ENCODE measurements at regions not wholly inside any gene's neighbourhood (a gene's known extent, or its start where the extent isn't known, plus 50 kb on each side); places are given as distances from the start of the nearest gene placed in this dataset.

- TF ChIP-seq FOXA2 (IDR thresholded peaks at IDR 0.05) = no peak
- TF ChIP-seq, protein P1, sequence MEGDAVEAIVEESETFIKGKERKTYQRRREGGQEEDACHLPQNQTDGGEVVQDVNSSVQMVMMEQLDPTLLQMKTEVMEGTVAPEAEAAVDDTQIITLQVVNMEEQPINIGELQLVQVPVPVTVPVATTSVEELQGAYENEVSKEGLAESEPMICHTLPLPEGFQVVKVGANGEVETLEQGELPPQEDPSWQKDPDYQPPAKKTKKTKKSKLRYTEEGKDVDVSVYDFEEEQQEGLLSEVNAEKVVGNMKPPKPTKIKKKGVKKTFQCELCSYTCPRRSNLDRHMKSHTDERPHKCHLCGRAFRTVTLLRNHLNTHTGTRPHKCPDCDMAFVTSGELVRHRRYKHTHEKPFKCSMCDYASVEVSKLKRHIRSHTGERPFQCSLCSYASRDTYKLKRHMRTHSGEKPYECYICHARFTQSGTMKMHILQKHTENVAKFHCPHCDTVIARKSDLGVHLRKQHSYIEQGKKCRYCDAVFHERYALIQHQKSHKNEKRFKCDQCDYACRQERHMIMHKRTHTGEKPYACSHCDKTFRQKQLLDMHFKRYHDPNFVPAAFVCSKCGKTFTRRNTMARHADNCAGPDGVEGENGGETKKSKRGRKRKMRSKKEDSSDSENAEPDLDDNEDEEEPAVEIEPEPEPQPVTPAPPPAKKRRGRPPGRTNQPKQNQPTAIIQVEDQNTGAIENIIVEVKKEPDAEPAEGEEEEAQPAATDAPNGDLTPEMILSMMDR (IDR thresholded peaks at IDR 0.05; ENCODE audit: low read depth, low read length, missing input control) = no peak
- TF ChIP-seq, protein P2, sequence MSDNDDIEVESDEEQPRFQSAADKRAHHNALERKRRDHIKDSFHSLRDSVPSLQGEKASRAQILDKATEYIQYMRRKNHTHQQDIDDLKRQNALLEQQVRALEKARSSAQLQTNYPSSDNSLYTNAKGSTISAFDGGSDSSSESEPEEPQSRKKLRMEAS (IDR thresholded peaks at IDR 0.05) = no peak
- TF ChIP-seq YY1 (IDR thresholded peaks at IDR 0.05) = no peak
- TF ChIP-seq GABPA (IDR thresholded peaks at IDR 0.05 in 1 of 2, conservative IDR thresholded peaks at IDR 0.05 in 1 of 2) = no peak
Observed at GRCh38 chr18:37861981-37862380, 296.4 kb upstream of the CELF4 start.

Measured in liver (tissue), 3 donors.